Stimulated activated CD4-positive, alpha-beta T cell treated with anti-CD3 and anti-CD28 coated beads, Interleukin-12 subunit alpha, Interleukin-12 subunit beta, amount 100 ng/mL, for 48 hours (primary cell): ENCODE measurements at regions not wholly inside any gene's neighbourhood (a gene's known extent, or its start where the extent isn't known, plus 50 kb on each side); places are given as distances from the start of the nearest gene placed in this dataset.

ENCODE experiments used
- DNase-seq, 3 donors: peaks; one replicate each; pipeline ENCODE4 v3.0.0-alpha.2; 2020; ENCODE audit warnings: low read depth in 2 of 3, low spot score in 1 of 3

DNA sequence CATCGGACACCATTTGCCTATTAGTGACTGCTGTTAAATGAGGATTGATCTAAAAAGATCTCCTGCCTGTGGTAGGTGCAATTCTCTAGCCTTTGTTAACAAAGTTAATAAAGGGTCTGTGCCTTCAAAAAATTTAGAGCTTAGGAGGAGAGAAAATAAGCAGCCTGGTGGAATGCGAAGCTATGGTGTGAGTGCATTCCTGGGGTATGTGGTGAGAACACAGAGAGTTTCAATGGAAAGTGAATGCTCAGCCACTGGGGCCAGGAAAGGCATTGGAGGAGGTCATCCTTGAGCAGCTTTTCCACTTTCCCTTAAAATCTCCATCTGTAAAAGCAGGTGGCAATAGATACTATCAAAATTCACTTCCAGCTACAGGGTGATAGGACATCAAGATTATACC, 331.2 kb upstream of the LRATD1 start:
- DNase-seq, result no peak

DNA sequence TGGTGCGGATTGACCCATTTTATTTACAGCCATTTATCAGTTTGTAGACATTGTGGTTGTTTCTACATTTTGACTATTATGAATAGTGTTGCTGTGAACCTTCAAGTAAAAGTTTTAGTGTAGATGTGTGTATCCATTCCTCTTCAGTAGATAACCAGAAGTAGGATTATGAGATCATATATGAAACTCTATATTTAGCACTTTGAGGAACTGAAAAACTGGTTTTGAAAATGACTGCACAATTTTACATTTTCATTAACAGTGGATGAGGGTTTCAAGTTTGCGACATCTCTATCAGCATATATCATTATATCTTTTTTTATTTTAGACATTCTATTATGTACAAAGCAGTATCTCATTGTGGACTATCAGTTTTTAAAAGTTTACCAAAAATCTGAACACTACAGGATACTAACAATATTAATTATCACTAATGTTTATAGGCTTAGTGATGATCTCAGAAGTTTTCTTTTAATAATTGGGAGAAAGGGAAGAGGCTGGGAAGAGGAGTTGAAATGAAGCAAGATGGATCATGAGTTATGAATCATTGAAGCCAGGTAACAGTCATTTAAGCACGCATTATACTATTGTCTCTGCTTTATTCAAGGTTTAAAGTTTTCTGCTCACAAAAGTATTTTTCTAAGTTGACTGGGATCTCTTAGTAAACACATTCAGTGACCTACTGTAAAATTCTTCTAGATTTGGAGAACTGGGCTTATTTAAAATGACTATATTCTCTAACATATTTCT, 329.0 kb upstream of the LRATD1 start:
- DNase-seq, result no peak

DNA sequence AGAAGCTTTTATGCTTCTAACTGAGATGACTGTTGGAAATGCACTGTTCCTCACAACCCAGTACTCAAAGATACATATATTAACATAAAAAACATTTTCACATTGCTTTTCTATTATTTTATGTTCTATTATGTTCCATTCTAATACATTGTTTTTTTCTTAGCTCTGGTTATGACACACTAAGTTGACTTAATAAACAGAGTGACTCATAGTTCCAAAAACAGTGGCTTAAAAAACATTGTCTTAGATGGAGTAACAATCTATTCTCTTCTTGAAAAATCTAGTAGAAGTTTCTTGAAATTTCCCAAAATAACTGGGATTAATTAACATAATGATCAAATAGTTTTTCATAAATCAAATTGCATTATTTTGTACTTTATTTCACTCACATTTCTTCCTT, 328.2 kb upstream of the LRATD1 start:
- no peak for DNase-seq

DNA sequence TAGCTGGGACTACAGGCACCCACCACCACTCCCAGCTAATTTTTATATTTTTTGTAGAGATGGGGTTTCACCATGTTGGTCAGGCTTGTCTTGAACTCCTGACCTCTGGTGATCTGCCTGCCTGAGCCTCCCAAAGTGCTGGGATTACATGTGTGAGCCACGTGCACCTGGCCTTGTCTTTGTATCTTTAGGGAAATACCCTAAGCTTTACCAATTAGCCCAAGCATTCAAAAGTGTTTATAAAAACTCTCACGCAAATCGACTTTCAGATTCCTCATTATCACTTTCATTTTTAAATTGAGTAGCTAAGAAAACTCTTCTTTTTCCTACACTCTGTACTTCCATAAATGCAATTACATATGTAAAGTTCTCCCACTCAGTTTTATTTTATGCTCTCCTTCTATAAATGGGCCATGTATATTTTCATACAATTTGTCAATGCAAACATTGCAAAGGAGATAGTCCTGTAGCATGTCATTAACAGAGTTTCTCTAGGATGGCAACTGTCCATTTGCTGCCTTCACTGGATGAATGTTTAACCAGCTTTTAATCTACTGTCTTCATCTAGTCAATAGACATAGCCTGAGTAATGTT, 326.2 kb upstream of the LRATD1 start:
- no peak for DNase-seq

DNA sequence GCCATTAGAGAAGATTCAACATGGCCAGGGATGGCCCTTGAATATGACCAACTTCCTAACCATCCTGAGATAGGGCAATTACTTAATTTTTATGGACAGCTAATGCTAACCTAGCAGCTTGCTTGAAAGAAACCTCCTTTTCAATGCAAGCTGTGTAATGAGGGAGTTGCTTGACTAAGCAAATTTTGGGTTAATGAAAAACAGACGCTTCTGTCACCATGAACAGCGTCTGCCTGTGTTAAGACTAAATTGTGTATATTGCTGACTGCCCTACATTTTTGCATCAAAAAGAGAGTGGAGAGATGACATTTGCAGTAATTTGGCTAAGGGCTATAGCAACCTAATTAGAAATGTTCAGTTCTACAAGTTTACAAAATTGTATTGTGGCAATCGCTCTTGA, 319.2 kb upstream of the LRATD1 start:
- DNase-seq, result no peak

DNA sequence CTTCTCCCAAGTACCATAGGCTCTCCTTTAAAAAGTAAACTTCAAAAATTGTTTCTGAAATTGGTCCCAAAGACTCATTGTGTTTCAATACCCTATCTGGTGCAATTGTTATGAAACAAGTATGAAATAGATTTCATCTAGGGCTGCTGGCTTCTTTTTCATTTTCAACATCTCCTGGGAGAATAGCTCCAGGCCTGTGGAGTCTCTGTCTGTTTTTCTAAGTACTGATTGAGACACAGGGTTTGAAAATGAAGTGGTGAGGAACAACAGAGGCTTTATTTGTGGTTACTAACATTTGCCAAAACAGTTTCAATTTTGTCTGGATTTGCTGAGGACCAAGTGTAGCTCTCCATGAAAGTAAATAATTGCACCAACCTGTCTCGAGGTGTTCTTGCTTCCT, 315.9 kb upstream of the LRATD1 start:
- no peak for DNase-seq

DNA sequence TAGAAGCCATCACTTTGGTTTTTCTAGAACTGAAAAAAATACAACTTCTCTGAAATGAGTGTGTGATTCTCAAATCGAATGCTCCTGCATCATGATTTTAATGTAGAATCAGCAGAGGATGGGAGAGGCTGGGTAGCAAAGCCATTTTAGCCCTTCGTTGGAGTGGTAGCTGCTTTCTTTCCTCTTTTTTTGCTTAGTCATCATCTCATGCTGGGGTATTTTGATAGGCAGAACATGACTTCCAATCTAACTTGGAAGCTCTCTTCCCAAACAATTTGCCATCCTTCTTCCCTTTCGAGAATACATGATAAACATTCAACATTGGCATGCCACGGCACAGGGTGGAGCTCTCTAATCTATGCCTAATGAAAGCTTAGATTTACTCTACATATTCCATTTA, 311.2 kb upstream of the LRATD1 start:
- no peak for DNase-seq

DNA sequence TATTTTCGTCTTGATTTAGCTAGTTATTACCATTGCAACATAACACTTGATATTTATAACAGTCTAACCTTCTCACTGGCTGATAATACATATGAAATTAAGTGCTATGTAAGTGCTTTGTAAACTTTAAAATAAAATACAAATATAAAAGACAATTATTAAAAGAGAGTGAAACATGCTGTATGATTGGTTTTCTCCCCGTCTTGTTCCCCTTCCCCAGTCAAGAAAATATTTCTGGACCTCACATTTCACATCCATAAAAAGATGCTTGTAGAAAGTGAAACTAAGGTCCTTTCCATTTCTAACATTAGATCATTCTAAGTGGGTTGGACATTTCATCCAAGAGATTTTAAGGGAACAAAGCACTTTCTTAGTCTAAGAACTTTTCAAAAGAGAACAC, 310.2 kb upstream of the LRATD1 start:
- no peak for DNase-seq

DNA sequence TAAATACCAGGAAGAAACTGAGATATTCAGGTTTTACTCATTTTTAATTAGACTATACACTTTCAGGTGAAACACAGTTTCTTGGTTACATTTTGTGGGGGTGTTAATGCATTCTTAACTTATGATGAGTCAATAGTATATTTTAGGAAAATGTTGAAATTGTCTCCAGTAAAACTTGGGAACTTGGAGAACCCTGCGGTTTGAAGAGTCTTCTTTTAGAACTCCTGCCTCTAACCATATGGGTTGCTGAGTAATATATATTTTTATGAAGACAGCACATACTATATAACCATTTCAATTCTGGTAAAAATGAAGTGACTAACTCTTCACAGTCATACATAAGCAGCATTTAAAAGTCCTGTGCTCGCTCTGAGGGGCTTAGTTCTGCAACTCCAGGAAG, 308.2 kb upstream of the LRATD1 start:
- DNase-seq, result no peak

DNA sequence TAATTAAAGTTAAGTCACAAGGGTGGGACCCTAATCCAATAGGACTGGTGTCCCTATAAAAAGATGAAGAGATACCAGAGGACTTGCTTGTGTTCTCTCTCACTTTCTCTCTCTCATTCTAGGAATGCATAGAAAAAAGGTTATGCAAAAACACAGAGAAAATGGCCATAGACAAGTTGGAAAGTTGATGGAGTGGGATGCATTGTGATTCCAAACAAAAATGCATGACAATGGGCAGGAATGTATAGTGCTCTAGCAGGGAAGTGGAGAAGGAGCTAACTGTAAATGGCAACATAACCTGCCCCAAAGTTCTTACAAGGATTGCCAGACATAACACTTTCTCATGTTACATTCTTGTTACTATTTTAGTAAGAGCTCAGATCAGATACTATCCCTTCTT, 301.6 kb upstream of the LRATD1 start:
- no peak for DNase-seq

DNA sequence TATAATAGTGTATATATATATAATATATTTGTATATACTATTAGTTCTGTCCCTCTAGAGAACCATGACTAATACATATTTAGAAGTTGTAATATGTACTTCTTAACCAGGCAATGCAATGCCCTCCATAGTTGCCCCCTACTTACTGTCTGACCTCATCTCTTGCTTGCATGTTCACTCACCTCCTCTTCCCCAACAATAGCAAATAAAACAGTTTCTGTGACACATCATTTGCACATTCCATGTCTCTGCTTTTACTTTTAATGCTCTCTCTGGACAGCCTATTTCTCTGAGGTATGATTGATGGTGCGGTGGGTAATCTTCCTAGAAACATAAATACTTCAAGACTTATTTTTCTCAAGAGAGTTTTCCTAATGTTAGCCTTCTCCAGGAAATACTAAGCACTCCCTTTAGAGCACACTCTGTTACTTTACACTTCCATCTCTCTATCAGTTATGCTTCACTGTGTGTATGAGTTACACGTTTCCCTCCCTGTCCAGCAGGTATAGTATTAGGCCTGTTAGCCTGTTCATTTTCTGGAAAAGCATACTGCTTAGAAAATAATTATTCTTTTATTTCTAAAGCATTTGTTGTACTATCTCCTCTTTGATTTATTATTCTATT, 295.6 kb upstream of the LRATD1 start:
- no peak for DNase-seq

DNA sequence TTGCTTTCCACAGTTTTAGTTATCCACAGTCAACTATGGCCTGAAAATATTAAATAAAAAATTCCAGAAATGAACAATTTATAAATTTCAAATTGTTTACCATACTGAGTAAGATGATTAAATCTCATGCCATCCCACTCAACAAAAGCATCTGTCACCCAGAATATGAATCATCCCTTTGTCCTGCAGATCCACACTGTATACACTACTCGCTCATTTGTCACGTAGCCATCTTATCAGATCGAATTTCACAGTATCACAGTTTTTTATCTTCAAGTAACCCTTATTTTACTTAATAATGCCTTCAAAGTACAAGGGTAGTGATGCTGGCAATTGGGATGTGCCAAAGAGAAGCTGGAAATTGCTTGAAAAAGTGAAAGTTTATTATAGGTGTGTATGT, 291.8 kb upstream of the LRATD1 start:
- DNase-seq, result no peak

DNA sequence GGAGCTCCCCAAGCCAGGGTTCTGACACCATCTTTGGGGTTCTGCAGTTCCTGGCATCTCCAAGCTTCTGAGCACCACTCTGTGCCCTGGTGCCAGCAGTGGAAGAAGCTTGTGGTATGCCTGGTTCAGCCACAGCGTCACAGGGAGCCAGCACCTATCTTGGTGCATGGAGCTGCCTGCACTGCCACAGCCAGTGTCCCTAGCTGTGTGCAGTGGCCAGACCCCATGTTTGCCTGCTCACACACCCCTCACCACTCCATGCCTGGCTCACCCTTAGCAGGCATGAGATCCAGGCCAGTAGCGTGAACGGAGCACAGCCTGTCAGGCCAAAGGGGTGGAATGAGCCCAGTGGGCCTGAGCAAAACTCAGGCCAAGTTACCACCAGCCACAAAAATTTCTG, 290.2 kb upstream of the LRATD1 start:
- no peak for DNase-seq

DNA sequence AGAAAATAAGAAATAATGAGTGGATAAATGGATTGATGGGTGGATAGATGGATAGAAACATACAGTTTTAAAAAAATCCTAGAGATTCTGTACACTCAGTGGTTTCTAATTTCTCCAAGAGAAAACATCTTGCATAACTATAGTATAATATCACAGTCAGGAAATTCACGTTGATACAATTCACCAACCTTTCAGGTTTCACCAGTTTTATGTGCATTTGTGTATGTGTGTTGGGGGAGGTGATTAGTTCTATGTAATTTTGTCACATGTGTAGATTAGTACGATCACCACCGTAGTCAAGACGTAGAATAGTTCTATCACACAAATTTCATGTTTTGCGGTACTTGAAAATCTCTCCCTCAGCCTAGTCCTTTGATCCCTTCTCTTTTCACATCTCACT, 288.2 kb upstream of the LRATD1 start:
- DNase-seq, result no peak

DNA sequence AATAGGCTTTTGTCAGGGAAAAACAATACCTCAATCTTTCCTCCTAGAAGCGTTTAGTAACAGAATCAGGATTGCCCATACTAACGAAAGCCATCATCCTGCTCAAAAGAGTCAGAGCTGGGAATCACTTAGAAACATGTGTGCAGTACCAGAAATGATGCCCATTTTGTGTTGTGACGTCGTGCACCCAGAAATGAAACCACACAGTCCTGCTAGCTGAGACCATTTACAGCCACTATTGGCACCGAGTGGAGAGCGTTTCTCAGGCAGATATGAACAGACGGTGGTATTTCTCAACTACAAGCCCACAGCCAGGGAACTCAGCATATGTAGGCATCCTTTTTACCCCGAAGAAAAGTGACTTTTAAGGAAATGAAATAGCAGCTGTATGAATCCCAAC, 284.3 kb upstream of the LRATD1 start:
- DNase-seq, result no peak

DNA sequence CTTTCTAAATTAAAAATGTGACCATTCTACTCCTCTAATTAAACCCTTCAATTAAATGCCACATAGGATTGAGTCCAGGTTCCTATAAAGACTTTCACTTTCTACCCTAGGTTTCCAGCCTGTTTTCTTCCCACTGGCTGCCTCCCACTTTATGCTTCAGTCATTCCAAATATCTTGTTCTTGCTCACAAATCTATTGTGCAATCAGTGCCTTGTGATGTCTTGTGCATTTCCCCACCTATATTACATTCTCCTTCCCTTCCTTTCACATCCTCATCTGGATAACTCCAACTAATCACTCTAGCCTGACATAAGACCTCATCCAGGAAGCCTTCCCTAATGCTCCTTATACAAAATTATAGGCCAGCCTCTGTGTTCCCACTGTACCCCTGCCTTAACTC, 281.7 kb upstream of the LRATD1 start:
- no peak for DNase-seq

DNA sequence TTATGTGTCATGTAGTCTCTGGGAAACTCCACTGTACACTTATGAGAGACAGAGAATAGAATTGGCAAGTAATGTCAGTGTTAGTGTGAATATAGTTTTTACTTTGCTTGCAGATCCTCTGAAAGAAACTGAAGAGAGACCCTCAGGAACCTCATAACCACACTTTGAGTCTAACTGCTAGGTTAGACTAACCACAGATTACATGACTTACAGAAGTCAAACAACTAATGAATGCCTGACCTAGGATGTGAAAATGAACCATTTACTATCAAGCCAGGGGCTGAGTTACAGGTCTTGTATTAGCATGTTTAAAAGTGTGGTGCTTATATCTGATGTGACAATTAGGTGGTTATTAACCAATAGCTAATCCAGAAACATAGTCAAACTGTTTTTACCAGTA, 280.4 kb upstream of the LRATD1 start:
- no peak for DNase-seq

DNA sequence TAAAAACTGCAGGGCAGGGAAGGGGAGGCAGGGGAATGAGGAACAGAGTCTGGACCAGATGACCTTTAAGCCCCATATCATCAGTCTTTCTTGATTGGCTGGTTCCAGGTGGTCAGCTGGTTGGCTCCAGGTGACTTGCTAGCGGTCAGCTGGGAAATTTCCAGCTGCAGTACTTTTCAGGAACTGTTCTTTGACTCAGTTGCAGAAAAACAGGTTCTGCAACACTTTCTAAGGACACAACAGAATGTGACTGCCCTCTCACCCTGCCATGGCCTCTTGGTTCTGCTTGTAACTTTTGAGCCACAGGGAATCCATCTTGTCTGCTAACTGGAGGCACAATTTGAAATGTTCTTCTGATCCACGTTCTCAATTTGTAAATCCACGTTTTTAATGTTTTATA, 278.3 kb upstream of the LRATD1 start:
- no peak for DNase-seq

DNA sequence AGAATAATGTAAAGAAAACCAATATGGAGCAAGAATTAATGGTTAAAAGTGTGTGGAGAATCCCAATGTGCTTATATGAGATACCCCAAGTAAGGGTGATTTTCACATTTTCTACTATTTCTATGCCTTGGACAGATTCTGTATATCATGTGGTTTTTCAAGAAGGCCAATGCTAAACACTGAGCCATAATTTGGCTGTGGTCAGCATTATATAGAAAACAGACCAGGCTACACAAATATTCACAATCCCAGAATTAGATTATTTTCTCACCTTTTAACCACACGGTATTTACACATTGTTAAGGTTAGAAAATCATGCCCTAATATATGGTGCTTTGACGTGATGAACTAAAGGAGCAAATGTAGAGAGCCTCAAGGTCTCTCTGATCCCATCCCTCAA, 277.4 kb upstream of the LRATD1 start:
- no peak for DNase-seq

DNA sequence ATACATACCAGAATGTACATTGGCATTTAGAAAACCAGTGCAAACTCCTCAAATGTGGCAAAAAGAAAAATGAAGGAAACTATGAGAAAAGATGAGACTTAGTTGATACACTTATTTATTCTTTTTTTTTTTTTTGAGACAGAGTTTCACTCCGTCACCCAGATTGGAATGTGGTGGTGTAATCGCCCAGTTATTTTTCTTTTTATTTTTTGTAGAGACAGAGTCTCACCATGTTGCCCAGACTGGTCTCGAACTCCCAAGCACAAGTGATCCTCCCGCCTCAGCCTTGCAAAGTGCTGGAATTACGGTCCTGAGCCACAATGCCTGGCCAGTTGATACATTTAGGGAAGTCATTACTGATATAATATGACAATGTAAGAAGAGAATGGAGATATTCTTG, 274.2 kb upstream of the LRATD1 start:
- DNase-seq, result no peak

DNA sequence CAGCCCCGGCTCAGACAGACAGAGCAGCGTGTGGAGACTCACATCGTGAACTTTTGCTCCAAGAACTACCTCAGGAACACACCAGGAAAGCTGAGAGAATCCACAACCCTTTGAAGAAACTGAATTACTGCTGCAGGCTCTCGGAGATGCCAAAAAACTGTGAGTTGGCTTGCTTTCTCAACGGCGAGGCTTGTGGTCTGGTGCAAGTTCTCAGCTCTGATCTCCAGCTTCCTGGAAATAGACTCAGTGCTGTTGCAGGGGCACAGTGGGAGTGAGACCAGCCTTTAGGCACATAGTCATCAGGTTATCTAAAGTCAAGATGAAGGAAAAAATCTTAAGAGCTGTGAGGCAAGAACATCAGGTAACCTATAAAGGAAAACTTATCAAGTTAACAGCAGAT, 273.7 kb upstream of the LRATD1 start:
- DNase-seq, result no peak

DNA sequence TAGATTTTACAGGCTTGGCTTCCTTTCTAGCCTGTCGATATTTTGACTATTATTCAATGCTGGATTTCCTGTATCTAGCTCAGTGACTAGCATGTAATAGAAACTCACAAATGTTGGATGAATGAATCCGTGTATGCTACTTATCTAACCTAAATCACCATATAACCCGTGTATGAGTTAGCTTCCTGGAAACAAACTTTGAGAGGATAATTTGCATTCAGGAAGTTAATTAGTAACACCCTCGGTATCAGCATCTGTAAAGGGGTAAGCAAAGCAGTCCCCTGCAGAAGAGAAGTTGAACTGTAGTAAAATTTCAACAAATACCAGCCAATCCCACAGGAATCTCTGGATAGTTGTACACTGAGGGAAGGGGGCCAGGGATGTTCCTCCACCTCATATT, 269.4 kb upstream of the LRATD1 start:
- no peak for DNase-seq

DNA sequence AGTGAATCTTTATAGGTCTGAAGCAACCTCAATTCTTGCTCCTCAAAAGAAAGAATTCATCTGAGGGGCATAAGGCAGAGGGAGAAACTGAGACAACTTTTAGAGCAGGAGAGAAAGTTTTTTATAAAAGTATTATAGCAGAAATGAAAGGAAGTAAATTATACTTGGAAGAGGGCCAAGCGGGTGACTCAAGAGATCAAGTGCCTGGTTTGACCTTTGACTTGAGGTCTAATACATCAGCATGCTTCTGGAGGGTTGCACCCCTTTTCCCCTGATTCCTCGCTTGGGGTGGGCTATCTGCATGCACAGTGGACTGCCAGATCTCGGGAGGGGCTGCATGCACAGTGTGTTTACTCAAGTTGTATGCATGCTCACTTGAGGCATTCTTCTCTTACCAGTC, 268.5 kb upstream of the LRATD1 start:
- DNase-seq, result no peak
